Astrocyte (in vitro differentiated cells and primary cell): ENCODE measurements at regions not wholly inside any gene's neighbourhood (a gene's known extent, or its start where the extent isn't known, plus 50 kb on each side); places are given as distances from the start of the nearest gene placed in this dataset.

Source experiments
- EZH2 ChIP-seq: IDR thresholded peaks from 2 replicates; pipeline ENCODE4 v1.6.1; 2012; ENCODE audit warnings: mild to moderate bottlenecking, low read length, inconsistent platforms; ENCODE audit not compliant: insufficient read depth
- TF ChIP-seq, protein P1 (sequence below): IDR thresholded peaks from 2 replicates; pipeline ENCODE4 v1.5.1; 2011; ENCODE audit warnings: low read depth, mild to moderate bottlenecking, inconsistent platforms, low read length, moderate library complexity; ENCODE audit not compliant: insufficient read depth

DNA sequence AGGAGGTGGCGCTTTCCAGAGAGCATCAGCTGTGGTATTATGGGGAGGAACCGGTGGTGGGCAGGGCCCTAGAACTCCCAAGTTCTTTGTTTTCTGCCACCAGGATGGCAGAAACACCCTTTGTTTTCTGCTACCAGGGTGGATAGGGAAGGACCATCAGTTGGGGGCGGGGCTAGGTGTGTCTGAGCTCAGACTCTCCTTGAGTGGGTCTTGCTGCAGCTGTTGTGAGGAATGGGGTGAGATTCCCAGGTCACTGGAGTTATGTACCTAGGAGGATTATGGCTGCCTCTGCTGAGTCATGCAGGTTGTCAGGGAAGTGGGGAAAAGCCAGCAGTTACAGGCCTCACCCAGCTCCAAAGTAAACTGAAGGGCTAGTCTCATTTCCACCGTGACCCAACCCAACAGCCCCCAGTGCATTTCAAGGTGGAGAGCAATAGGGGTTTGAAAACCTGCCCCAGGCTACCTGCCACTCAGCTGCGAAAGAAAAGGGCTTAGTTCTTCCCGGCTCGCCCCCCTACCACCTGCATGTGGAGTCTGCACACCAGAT, 167.8 kb upstream of the FAM241A start:
- TF ChIP-seq, protein P1, sequence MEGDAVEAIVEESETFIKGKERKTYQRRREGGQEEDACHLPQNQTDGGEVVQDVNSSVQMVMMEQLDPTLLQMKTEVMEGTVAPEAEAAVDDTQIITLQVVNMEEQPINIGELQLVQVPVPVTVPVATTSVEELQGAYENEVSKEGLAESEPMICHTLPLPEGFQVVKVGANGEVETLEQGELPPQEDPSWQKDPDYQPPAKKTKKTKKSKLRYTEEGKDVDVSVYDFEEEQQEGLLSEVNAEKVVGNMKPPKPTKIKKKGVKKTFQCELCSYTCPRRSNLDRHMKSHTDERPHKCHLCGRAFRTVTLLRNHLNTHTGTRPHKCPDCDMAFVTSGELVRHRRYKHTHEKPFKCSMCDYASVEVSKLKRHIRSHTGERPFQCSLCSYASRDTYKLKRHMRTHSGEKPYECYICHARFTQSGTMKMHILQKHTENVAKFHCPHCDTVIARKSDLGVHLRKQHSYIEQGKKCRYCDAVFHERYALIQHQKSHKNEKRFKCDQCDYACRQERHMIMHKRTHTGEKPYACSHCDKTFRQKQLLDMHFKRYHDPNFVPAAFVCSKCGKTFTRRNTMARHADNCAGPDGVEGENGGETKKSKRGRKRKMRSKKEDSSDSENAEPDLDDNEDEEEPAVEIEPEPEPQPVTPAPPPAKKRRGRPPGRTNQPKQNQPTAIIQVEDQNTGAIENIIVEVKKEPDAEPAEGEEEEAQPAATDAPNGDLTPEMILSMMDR, result no peak
- TF ChIP-seq EZH2, result no peak
